Activated CD4-positive, alpha-beta T cell treated with anti-CD3 and anti-CD28 coated beads for 36 hours (primary cell): ENCODE measurements at regions not wholly inside any gene's neighbourhood (a gene's known extent, or its start where the extent isn't known, plus 50 kb on each side); places are given as distances from the start of the nearest gene placed in this dataset.

ENCODE experiments used
- ATAC-seq: fragments of 200-7000 bp; cut with Tn5 transposase; one replicate; pipeline ENCODE4 v1.10.0; 2021; ENCODE audit warnings: mild to moderate bottlenecking, moderate library complexity
- CTCF ChIA-PET: fragments of 350-600 bp; sonication (Branson Sonifier 250); formaldehyde crosslinking; loops from one replicate; lab custom pipeline; 2021; ENCODE audit warnings: antibody characterized with exemption; lab: Charles Lee
- POLR2A ChIA-PET: fragments of 350-600 bp; sonication (Branson Sonifier 250); formaldehyde crosslinking; loops from one replicate; lab custom pipeline; 2021; ENCODE audit warnings: antibody characterized with exemption, inconsistent platforms; lab: Charles Lee
- DNase-seq: peaks from one replicate; pipeline ENCODE4 v3.0.0-alpha.2; 2020
- H3K27ac Mint-ChIP-seq: one replicate; pipeline ENCODE4 v1.8.0; 2021; ENCODE audit warnings: mixed read lengths
- H3K27me3 Mint-ChIP-seq: one replicate; pipeline ENCODE4 v1.8.0; 2021; ENCODE audit warnings: mixed read lengths
- H3K36me3 Mint-ChIP-seq: one replicate; pipeline ENCODE4 v1.8.0; 2021; ENCODE audit warnings: low read depth, mixed read lengths
- H3K4me1 Mint-ChIP-seq: one replicate; pipeline ENCODE4 v1.8.0; 2021; ENCODE audit warnings: mixed read lengths
- H3K4me3 Mint-ChIP-seq: one replicate; pipeline ENCODE4 v1.8.0; 2021; ENCODE audit warnings: mild to moderate bottlenecking, moderate library complexity, mixed read lengths
- H3K9me3 Mint-ChIP-seq: one replicate; pipeline ENCODE4 v1.8.0; 2021; ENCODE audit warnings: low read depth, mixed read lengths
- intact Hi-C, 2 experiments: fragments of 100-400 bp; cut with DNase I in 1 of 2; cut with micrococcal nuclease in 1 of 2; formaldehyde crosslinking; loops; one replicate each; pipeline versions ENCODE4 v1.14.2 to v1.15.1; 2022 to 2024; cut with DNase I, micrococcal nuclease

- H3K4me1 Mint-ChIP-seq: no peaks in the 10 kb centered on the region
- no peaks in the 10 kb centered on the region for H3K27me3 Mint-ChIP-seq
- no peak overlapping the region for H3K4me3 Mint-ChIP-seq
- no peaks in the 10 kb centered on the region for H3K36me3 Mint-ChIP-seq
- H3K27ac Mint-ChIP-seq: no peak overlapping the region
- no peak for ATAC-seq
- DNase-seq: no peak
- CTCF ChIA-PET: interaction anchor here (1.3 kb wide), 1 partner anchor 9 kb away, joined by 4 read pairs; no protein-coding TSS in a partner anchor
- POLR2A ChIA-PET: no interaction called here
- intact Hi-C loops: no loop called here
- no peaks in the 10 kb centered on the region for H3K9me3 Mint-ChIP-seq
Measured at GRCh38 chr5:125464847-125465432, 718.5 kb upstream of the ZNF608 start.

- Mint-ChIP-seq H3K27ac (no peak overlapping the region), H3K4me1 (no peaks in the 10 kb centered on the region), H3K9me3 (no peaks in the 10 kb centered on the region), H3K27me3 (no peaks in the 10 kb centered on the region), H3K36me3 (no peaks in the 10 kb centered on the region), H3K4me3 (no peak overlapping the region)
- ChIA-PET CTCF (interaction anchor here (1.3 kb wide), 1 partner anchor 8 kb away, joined by 4 read pairs; no protein-coding TSS in a partner anchor), POLR2A (no interaction called here)
- DNase-seq (no peak), ATAC-seq (no peak)
- intact Hi-C loops: no loop called here
Measured at GRCh38 chr5:125465703-125466102, 719.3 kb upstream of the ZNF608 start.

GRCh38 chr5:125467222-125467621 lies 720.8 kb upstream of the ZNF608 start:
- DNase-seq (no peak), ATAC-seq (no peak)
- Mint-ChIP-seq H3K27me3 (no peaks in the 10 kb centered on the region), H3K9me3 (no peaks in the 10 kb centered on the region), H3K27ac (no peak overlapping the region), H3K4me1 (no peaks in the 10 kb centered on the region), H3K4me3 (no peak overlapping the region), H3K36me3 (no peaks in the 10 kb centered on the region)
- ChIA-PET POLR2A (no interaction called here), CTCF (interaction anchor here (0.6 kb wide), 1 partner anchor 14 kb away, joined by 3 read pairs; no protein-coding TSS in a partner anchor)
- intact Hi-C loops: no loop called here

GRCh38 chr5:125470280-125470902 lies 724.0 kb upstream of the ZNF608 start:
- Mint-ChIP-seq H3K36me3 (no peaks in the 10 kb centered on the region), H3K4me3 (no peak overlapping the region), H3K9me3 (no peaks in the 10 kb centered on the region), H3K4me1 (no peaks in the 10 kb centered on the region), H3K27ac (no peak overlapping the region), H3K27me3 (no peaks in the 10 kb centered on the region)
- intact Hi-C loops: no loop called here
- ATAC-seq (no peak), DNase-seq (no peak)
- POLR2A ChIA-PET: no interaction called here
- CTCF ChIA-PET: no interaction called here

GRCh38 chr5:125476901-125477585 lies 730.6 kb upstream of the ZNF608 start:
- H3K4me3 Mint-ChIP-seq: no peak overlapping the region
- ATAC-seq (no peak), DNase-seq (no peak)
- intact Hi-C loops: no loop called here
- ChIA-PET POLR2A (no interaction called here), CTCF (interaction anchor here (0.7 kb wide), 1 partner anchor 494 kb away, joined by 5 read pairs; no protein-coding TSS in a partner anchor)
- H3K9me3 Mint-ChIP-seq: no peaks in the 10 kb centered on the region
- H3K27ac Mint-ChIP-seq: no peak overlapping the region
- no peaks in the 10 kb centered on the region for H3K36me3 Mint-ChIP-seq
- no peaks in the 10 kb centered on the region for H3K4me1 Mint-ChIP-seq
- no peaks in the 10 kb centered on the region for H3K27me3 Mint-ChIP-seq

GRCh38 chr5:125477586-125477975 lies 731.1 kb upstream of the ZNF608 start:
- CTCF ChIA-PET: interaction anchor here (0.7 kb wide), 1 partner anchor 494 kb away, joined by 5 read pairs; no protein-coding TSS in a partner anchor
- H3K4me3 Mint-ChIP-seq: no peak overlapping the region

GRCh38 chr5:125478599-125478998 lies 732.2 kb upstream of the ZNF608 start:
- DNase-seq: no peak
- Mint-ChIP-seq H3K36me3 (no peaks in the 10 kb centered on the region), H3K4me3 (no peak overlapping the region), H3K4me1 (no peaks in the 10 kb centered on the region), H3K27ac (no peak overlapping the region), H3K9me3 (no peaks in the 10 kb centered on the region), H3K27me3 (no peaks in the 10 kb centered on the region)
- ChIA-PET POLR2A (no interaction called here), CTCF (no interaction called here)
- intact Hi-C loops: no loop called here
- ATAC-seq: no peak

More at GRCh38 chr5:125477586-125477975, 731.1 kb upstream of the ZNF608 start:
- H3K9me3 Mint-ChIP-seq: no peaks in the 10 kb centered on the region
- no peak overlapping the region for H3K27ac Mint-ChIP-seq
- H3K36me3 Mint-ChIP-seq: no peaks in the 10 kb centered on the region
- H3K4me1 Mint-ChIP-seq: no peaks in the 10 kb centered on the region
- no peak for DNase-seq
- intact Hi-C loops: no loop called here
- no peaks in the 10 kb centered on the region for H3K27me3 Mint-ChIP-seq
- no peak for ATAC-seq
- POLR2A ChIA-PET: no interaction called here

GRCh38 chr5:125480911-125481310 lies 734.5 kb upstream of the ZNF608 start:
- DNase-seq (no peak), ATAC-seq (no peak)
- no peaks in the 10 kb centered on the region for H3K4me1 Mint-ChIP-seq
- POLR2A ChIA-PET: no interaction called here
- no peaks in the 10 kb centered on the region for H3K9me3 Mint-ChIP-seq
- no peaks in the 10 kb centered on the region for H3K36me3 Mint-ChIP-seq
- no peak overlapping the region for H3K4me3 Mint-ChIP-seq
- CTCF ChIA-PET: no interaction called here
- no peaks in the 10 kb centered on the region for H3K27me3 Mint-ChIP-seq
- intact Hi-C loops: no loop called here
- H3K27ac Mint-ChIP-seq: no peak overlapping the region

- Mint-ChIP-seq H3K27me3 (no peaks in the 10 kb centered on the region), H3K9me3 (no peaks in the 10 kb centered on the region)
Measured at GRCh38 chr5:125481506-125482465, 735.3 kb upstream of the ZNF608 start.

GRCh38 chr5:125483609-125484008 lies 737.2 kb upstream of the ZNF608 start:
- DNase-seq (no peak), ATAC-seq (no peak)
- ChIA-PET POLR2A (no interaction called here), CTCF (no interaction called here)
- Mint-ChIP-seq H3K36me3 (no peaks in the 10 kb centered on the region), H3K27ac (no peak overlapping the region), H3K27me3 (no peaks in the 10 kb centered on the region), H3K4me1 (no peaks in the 10 kb centered on the region), H3K9me3 (peaks cover 5% of the 10 kb centered on the region), H3K4me3 (no peak overlapping the region)
- intact Hi-C loops: no loop called here

More at GRCh38 chr5:125481506-125482465, 735.3 kb upstream of the ZNF608 start:
- H3K36me3 Mint-ChIP-seq: no peaks in the 10 kb centered on the region
- no peak overlapping the region for H3K4me3 Mint-ChIP-seq
- no peak for DNase-seq
- ATAC-seq: no peak
- H3K4me1 Mint-ChIP-seq: no peaks in the 10 kb centered on the region
- ChIA-PET CTCF (no interaction called here), POLR2A (no interaction called here)
- H3K27ac Mint-ChIP-seq: no peak overlapping the region
- intact Hi-C loops: no loop called here

- no peak for DNase-seq
- intact Hi-C loops: no loop called here
- ATAC-seq: no peak
Measured at GRCh38 chr5:125484272-125484741, 737.9 kb upstream of the ZNF608 start.

More at GRCh38 chr5:125484272-125484741, 737.9 kb upstream of the ZNF608 start:
- no peak overlapping the region for H3K4me3 Mint-ChIP-seq
- H3K27ac Mint-ChIP-seq: no peak overlapping the region
- ChIA-PET CTCF (no interaction called here), POLR2A (no interaction called here)
- no peaks in the 10 kb centered on the region for H3K4me1 Mint-ChIP-seq
- peaks cover 5% of the 10 kb centered on the region for H3K9me3 Mint-ChIP-seq
- H3K27me3 Mint-ChIP-seq: no peaks in the 10 kb centered on the region
- H3K36me3 Mint-ChIP-seq: no peaks in the 10 kb centered on the region
